ENCODE measurements at regions not wholly inside any gene's neighbourhood (a gene's known extent, or its start where the extent isn't known, plus 50 kb on each side); places are given as distances from the start of the nearest gene placed in this dataset.

DNA sequence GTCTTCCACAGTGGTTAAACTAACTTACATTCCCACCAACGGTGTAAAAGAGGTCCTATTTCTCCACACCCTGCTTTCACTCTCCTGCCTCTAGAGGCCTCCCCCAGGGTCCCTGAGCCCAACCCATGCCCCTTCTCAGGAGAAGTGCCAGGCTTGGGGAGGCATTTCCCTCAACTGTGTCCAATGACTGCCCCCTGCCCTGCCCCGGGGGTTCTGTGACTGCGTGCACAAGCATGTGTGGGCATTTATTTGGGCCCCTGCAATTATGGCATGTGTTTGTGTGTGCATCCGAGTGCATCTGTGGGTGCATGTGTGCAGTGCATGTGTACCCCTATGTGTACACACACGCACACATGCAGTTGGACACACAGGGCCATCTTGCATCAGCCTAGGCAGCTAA is 57.3 kb downstream of the INHBB start:
- TF ChIP-seq POLR2AphosphoS5 (IDR thresholded peaks at IDR 0.05; ENCODE audit: low read depth, low read length): no peak
- no peak for TF ChIP-seq SIN3A (IDR thresholded peaks at IDR 0.05; ENCODE audit: borderline replicate concordance, insufficient read depth, low read length)
- TF ChIP-seq, protein P1, sequence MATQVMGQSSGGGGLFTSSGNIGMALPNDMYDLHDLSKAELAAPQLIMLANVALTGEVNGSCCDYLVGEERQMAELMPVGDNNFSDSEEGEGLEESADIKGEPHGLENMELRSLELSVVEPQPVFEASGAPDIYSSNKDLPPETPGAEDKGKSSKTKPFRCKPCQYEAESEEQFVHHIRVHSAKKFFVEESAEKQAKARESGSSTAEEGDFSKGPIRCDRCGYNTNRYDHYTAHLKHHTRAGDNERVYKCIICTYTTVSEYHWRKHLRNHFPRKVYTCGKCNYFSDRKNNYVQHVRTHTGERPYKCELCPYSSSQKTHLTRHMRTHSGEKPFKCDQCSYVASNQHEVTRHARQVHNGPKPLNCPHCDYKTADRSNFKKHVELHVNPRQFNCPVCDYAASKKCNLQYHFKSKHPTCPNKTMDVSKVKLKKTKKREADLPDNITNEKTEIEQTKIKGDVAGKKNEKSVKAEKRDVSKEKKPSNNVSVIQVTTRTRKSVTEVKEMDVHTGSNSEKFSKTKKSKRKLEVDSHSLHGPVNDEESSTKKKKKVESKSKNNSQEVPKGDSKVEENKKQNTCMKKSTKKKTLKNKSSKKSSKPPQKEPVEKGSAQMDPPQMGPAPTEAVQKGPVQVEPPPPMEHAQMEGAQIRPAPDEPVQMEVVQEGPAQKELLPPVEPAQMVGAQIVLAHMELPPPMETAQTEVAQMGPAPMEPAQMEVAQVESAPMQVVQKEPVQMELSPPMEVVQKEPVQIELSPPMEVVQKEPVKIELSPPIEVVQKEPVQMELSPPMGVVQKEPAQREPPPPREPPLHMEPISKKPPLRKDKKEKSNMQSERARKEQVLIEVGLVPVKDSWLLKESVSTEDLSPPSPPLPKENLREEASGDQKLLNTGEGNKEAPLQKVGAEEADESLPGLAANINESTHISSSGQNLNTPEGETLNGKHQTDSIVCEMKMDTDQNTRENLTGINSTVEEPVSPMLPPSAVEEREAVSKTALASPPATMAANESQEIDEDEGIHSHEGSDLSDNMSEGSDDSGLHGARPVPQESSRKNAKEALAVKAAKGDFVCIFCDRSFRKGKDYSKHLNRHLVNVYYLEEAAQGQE (IDR thresholded peaks at IDR 0.05; ENCODE audit: insufficient read depth in 1 of 2, low read depth in 2 of 2, low read length in 2 of 2): no peak
- TF ChIP-seq TAF1 (IDR thresholded peaks at IDR 0.05; ENCODE audit: borderline replicate concordance, insufficient read depth, low read length): no peak

Data from PFSK-1 (cell line).